ENCODE measurements at regions not wholly inside any gene's neighbourhood (a gene's known extent, or its start where the extent isn't known, plus 50 kb on each side); places are given as distances from the start of the nearest gene placed in this dataset.

DNA sequence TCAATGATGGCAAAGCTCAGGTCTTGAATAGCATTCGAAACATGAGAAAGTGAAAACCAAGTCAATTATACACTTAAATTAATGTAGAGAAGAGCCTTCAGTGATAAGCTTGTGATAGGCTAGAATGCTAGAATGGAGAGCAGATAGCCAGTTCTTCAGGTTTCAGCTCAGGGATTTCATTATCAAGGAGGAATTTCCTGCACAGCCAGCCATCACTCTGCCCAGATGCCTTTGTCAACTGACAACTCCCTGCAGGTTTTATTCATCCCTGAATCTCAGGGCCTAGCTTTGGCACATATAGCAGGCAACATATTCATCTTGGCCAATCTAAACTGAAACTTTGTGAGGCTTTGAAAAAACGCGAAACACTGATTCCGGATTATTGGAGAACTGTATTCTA is 199.3 kb upstream of the CDH6 start:
- POLR2A ChIA-PET, result no interaction called here
- Histone ChIP-seq H3K4me3 (ENCODE audit: low read depth, low read length, poor library complexity, severe bottlenecking) (no peak overlapping the region), H3K79me2 (ENCODE audit: insufficient read depth, low read depth, low read length) (no peaks in the 10 kb centered on the region), H3K9me3 (ENCODE audit: low read length) (no peaks in the 10 kb centered on the region), H3K36me3 (ENCODE audit: insufficient read depth, low read length) (no peaks in the 10 kb centered on the region), H2AFZ (ENCODE audit: low read length) (no peak overlapping the region), H3K27ac (ENCODE audit: low read depth, low read length, poor library complexity, severe bottlenecking) (no peak overlapping the region), H3K4me1 (ENCODE audit: insufficient read depth, low read length, poor library complexity, severe bottlenecking) (no peaks in the 10 kb centered on the region), H4K20me1 (ENCODE audit: insufficient read depth, low read length) (no peaks in the 10 kb centered on the region), H3K4me2 (ENCODE audit: low read length) (no peak overlapping the region), H3K9me2 (ENCODE audit: insufficient read depth, low read length) (no peaks in the 10 kb centered on the region)
- TF ChIP-seq, protein P1, sequence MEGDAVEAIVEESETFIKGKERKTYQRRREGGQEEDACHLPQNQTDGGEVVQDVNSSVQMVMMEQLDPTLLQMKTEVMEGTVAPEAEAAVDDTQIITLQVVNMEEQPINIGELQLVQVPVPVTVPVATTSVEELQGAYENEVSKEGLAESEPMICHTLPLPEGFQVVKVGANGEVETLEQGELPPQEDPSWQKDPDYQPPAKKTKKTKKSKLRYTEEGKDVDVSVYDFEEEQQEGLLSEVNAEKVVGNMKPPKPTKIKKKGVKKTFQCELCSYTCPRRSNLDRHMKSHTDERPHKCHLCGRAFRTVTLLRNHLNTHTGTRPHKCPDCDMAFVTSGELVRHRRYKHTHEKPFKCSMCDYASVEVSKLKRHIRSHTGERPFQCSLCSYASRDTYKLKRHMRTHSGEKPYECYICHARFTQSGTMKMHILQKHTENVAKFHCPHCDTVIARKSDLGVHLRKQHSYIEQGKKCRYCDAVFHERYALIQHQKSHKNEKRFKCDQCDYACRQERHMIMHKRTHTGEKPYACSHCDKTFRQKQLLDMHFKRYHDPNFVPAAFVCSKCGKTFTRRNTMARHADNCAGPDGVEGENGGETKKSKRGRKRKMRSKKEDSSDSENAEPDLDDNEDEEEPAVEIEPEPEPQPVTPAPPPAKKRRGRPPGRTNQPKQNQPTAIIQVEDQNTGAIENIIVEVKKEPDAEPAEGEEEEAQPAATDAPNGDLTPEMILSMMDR (conservative IDR thresholded peaks at IDR 0.05; ENCODE audit: low read length), result no peak
- TF ChIP-seq EZH2phosphoT487 (IDR thresholded peaks at IDR 0.05; ENCODE audit: borderline replicate concordance, low read depth, low read length), result no peak
- intact Hi-C loops (cut with micrococcal nuclease; ENCODE audit: unreplicated experiment), result no loop called here
- CTCF ChIA-PET (ENCODE audit: unreplicated experiment), result no interaction called here
- no TSS peak for BruUV-seq (replicated peaks)
- DNase-seq (ENCODE audit: low spot score), result no peak

DNA sequence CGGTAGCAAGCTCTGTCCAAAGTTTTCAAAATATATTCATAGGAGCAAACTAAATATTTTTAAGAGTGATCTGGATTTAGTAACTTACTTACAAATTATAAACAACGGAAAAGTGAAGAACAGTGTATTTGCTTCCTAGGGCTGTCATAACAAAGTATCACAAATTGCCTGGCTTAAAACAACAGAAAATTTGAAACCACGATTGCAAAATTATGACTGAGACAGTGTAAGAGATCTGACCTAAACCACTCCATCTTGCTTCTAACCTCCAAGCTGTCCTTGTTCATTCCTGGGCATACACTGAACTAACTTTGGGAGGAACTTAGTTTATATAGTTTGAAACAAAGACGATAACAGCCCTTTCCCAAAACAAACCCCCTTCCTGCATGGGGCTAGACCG is 202.0 kb upstream of the CDH6 start:
- H3K4me2 ChIP-seq (ENCODE audit: low read length), result no peak overlapping the region

DNA sequence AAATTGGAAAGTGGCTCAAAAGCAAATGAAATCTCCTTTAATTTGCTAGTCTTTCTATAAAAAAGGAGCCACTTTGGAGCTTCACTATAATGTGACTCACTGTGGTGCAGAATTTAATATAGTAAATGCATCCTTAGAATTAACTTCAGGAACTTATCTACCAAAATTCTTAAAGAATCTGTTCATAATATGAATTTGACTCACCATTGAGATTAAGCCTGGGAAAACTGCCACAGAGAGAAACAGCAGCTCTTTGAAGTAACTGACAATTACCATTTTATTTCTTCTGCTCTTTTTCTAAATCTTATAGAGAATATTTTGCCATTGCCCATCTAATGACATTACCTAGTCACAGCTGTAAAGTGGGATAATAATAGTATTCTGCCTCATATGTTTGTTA is 211.9 kb upstream of the CDH6 start:
- no peak for DNase-seq (ENCODE audit: low spot score)
- POLR2A ChIA-PET, result interaction anchor here (0.7 to 1.1 kb wide), 2 partner anchors 10 to 782 kb away, joined by 4 read pairs; no protein-coding TSS in a partner anchor
- no TSS peak for BruUV-seq (replicated peaks)
- CTCF ChIA-PET (ENCODE audit: unreplicated experiment), result no interaction called here
- intact Hi-C loops (cut with micrococcal nuclease; ENCODE audit: unreplicated experiment), result no loop called here
- H4K20me1 ChIP-seq (ENCODE audit: insufficient read depth, low read length), result no peaks in the 10 kb centered on the region
- no peaks in the 10 kb centered on the region for H3K36me3 ChIP-seq (ENCODE audit: insufficient read depth, low read length)
- H3K4me1 ChIP-seq (ENCODE audit: insufficient read depth, low read length, poor library complexity, severe bottlenecking), result no peaks in the 10 kb centered on the region
- H3K9me2 ChIP-seq (ENCODE audit: insufficient read depth, low read length), result no peaks in the 10 kb centered on the region
- no peak overlapping the region for H3K4me3 ChIP-seq (ENCODE audit: low read depth, low read length, poor library complexity, severe bottlenecking)
- H3K79me2 ChIP-seq (ENCODE audit: insufficient read depth, low read depth, low read length), result no peaks in the 10 kb centered on the region
- no peak overlapping the region for H3K4me2 ChIP-seq (ENCODE audit: low read length)
- H3K27ac ChIP-seq (ENCODE audit: low read depth, low read length, poor library complexity, severe bottlenecking), result no peak overlapping the region
- H2AFZ ChIP-seq (ENCODE audit: low read length), result no peak overlapping the region
- no peaks in the 10 kb centered on the region for H3K9me3 ChIP-seq (ENCODE audit: low read length)
- TF ChIP-seq, protein P1 (conservative IDR thresholded peaks at IDR 0.05; ENCODE audit: low read length), result no peak
- TF ChIP-seq EZH2phosphoT487 (IDR thresholded peaks at IDR 0.05; ENCODE audit: borderline replicate concordance, low read depth, low read length), result no peak

More for the DNA sequence above, 202.0 kb upstream of the CDH6 start:
- Histone ChIP-seq H3K27ac (ENCODE audit: low read depth, low read length, poor library complexity, severe bottlenecking) (no peak overlapping the region), H2AFZ (ENCODE audit: low read length) (no peak overlapping the region), H3K9me3 (ENCODE audit: low read length) (no peaks in the 10 kb centered on the region), H3K4me1 (ENCODE audit: insufficient read depth, low read length, poor library complexity, severe bottlenecking) (no peaks in the 10 kb centered on the region), H3K79me2 (ENCODE audit: insufficient read depth, low read depth, low read length) (no peaks in the 10 kb centered on the region), H3K9me2 (ENCODE audit: insufficient read depth, low read length) (no peaks in the 10 kb centered on the region), H4K20me1 (ENCODE audit: insufficient read depth, low read length) (no peaks in the 10 kb centered on the region), H3K36me3 (ENCODE audit: insufficient read depth, low read length) (no peaks in the 10 kb centered on the region), H3K4me3 (ENCODE audit: low read depth, low read length, poor library complexity, severe bottlenecking) (no peak overlapping the region)
- no peak for DNase-seq (ENCODE audit: low spot score)
- intact Hi-C loops (cut with micrococcal nuclease; ENCODE audit: unreplicated experiment), result no loop called here
- TF ChIP-seq, protein P1 (conservative IDR thresholded peaks at IDR 0.05; ENCODE audit: low read length), result no peak
- no peak for TF ChIP-seq EZH2phosphoT487 (IDR thresholded peaks at IDR 0.05; ENCODE audit: borderline replicate concordance, low read depth, low read length)
- CTCF ChIA-PET (ENCODE audit: unreplicated experiment), result no interaction called here
- POLR2A ChIA-PET, result interaction anchor here (1.0 kb wide), 2 partner anchors 9 to 10 kb away, joined by 4 read pairs; no protein-coding TSS in a partner anchor
- BruUV-seq (replicated peaks), result no TSS peak

Measured in OCI-LY7 (cell line).